ENCODE measurements at regions not wholly inside any gene's neighbourhood (a gene's known extent, or its start where the extent isn't known, plus 50 kb on each side); places are given as distances from the start of the nearest gene placed in this dataset.
A peak's percentile ranks its signal among the peaks of the same experiment; 100 is the strongest.

DNA sequence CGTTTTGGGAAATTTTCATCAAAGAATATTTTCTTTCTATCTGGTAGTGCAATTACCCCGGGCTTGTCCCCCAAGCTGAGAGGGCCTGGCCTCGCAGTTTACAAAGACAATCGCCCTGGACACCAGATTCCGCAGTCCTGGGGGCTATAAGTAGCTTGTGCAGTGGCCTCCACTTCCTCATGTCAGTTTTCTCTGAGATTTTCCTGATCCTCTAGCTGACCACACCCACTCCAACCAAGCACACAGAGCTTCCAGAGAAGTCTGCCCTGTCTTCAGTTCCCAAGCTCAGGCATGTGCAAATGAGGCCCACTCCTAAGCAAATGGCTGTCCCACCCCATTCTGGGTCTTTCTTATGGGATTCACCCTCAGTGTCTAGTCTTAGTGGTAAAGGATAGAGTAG is 245.3 kb downstream of the MAFB start:
- FAIRE-seq: no peak

DNA sequence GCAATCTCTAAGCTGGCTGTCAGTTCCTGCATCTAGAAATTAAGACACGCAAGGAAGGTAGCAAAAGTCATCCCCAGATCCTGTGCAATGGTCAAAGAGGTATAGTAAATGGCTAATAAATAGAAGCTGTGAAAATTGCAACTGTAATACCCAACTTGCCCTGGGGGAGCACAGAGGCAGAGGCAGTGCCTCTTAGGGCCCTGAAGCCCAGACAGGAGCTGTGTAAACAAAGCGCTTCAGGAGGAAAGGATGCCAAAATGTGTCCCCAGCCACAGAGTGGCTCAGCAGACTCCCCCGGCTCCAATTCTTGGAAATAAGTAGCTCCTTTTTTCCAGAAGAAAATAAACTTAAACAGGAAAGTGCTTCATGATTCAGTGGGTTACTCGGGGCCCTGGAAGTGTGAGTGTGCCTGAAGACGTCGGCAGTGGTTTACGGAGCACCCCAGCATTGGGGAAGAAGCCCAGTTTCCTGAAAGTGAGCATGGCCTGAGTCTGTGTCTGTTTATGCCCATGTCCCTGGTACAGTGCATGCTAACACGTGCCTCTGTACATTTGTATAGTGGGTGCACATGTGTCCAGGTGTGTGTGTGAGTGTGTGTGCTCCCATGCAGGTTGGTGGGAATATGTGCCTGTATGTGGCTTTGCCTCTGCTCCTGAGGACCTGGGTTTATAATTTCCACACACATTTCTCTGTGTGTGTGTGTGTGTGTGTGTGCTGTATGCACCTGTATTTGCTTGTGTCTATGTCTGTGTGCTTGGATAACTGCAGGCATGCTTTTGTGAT is 246.7 kb downstream of the MAFB start:
- no peak for FAIRE-seq

DNA sequence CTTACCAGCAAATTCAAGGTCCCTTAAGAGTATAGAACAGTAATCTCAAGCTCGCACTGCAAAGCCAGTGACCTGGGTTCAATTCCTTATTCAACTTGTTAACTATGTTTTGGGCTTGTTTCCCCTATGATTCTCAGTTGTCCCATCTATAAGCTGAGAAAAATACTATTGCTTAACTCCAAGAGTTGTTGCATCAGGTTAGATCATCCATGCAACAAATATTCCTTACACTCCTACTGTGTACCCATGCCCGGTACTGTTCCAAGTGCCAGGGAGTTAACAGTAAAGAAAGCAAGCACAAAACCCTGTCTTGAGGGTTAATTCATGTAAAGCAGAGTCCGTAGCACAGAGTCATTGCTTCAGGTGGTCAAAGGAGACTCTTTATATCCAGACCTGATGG is 247.3 kb downstream of the MAFB start:
- no peak for FAIRE-seq

DNA sequence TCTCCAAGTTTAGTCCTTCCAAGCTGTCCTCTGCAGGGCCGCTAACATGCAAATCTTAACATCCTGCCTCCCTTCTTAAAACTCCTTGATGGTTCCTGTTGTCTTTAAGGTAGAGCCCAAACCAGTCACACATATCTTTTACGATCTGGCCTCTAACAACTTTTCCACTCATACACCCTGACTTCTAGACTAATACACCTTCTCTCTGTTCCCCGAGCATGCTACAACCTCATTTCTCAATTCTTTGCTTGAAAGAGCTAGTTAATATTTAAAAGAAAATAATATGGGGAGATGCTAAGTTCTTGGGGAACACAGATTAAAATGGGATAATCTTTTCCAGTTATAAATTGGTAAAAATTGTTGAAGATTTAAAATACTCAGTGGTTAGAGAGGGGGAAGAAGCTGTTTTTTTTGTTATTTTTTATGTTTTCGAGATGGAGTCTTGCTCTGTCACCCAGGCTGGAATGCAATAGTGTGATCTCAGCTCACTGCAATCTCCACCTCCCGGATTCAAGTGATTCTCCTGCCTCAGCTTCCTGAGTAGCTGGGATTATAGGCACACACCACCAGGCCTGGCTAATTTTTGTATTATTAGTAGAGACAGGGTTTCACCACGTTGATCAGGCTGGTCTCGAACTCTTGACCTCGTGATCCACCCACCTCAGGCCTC is 250.7 kb downstream of the MAFB start:
- FAIRE-seq: no peak

DNA sequence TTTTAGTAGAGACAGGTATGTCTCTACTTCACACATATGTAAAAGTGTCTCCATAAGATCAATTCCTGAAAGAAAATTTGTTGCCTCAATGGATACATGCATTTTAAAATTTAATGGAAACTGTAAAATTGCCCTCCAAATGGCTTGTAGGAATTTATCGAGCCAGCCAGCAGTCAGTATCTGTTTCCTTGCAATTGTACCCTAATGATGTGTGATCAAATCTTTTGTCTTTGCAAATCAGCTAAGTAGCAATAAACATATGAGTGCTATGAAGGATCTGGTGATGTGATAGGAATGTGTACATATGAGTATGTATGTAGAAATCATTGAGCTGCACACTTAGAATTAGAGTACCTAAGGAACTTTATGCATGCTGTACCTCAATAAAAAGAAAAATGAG is 253.0 kb downstream of the MAFB start:
- FAIRE-seq: no peak

DNA sequence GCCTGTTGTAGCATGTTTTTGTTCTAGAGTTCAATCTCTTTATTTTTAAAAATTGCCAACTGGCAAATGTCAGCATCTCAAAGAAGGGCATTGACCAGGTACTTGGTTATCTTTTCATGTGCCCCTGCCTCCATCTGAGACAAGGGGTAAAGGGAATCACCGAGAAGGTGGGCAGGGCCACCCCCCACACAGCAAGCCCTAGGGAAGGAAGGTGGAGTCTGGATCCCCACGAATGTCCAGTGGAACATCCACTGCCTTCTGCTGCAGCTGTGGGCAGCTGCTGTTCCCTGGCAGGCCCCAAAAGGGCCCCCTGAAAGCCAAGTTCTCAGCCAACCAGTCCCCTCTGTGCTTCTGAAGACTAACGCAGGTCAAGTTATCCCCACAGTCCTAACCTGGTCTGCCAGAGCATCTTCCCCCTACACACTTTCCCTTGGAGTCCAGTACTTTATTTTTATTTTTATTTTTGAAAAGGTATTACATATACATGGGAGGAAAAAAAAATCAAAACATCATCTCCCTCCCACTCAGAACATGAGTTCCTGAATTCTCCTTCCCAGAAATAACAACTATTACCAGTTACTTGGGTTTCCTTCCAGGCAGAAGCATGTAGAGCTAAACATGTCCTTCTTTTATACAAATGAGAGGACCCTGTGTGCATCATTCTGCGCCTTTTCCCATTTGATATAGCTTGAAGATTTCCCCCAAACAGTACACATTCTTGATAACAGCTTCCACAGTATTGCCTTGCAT is 253.7 kb downstream of the MAFB start:
- FAIRE-seq: no peak

DNA sequence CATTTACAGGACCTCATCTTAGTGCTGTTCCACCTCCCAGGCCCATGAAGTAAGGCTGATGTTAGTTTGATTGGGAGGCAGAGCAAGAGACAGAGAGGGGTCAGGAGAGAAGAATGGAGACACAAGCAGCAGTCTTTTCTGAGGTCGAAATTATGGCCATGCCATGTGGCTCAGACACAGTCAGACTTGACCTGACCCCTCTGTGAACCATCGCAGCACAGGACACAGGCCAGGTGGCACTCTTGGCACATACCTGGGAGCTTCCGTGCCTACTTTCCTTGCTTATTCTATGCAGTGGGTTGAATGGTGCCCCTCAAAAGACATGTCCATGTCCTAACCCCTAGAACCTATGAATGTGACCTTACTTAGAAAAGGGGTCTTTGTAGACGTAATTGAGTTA is 254.9 kb downstream of the MAFB start:
- FAIRE-seq: no peak

DNA sequence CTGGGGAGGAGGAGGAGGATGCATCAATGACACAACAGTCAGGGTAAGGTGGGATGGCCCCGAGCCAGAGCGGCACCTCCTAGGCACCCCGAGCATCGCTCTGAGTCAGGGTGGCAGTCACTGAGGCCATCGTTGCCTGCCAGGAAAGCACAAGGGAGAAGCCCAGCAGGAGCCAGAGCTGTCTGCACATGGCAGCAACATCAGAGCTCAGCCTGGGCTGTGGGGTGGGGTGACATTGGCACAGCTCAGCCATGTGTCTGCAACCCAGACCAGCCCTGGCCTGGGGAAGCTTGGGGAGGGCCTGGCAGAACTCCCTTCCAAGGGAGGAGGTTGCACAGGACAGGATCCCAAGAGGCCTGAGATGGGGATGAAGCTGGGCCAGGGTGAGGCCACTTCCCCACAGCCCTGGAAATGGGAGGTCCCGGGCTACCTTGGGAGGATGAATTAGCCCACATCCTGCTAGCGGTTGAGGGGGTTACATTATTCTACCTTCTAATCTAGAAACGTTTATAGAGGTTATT is 255.6 kb downstream of the MAFB start:
- no peak for FAIRE-seq

DNA sequence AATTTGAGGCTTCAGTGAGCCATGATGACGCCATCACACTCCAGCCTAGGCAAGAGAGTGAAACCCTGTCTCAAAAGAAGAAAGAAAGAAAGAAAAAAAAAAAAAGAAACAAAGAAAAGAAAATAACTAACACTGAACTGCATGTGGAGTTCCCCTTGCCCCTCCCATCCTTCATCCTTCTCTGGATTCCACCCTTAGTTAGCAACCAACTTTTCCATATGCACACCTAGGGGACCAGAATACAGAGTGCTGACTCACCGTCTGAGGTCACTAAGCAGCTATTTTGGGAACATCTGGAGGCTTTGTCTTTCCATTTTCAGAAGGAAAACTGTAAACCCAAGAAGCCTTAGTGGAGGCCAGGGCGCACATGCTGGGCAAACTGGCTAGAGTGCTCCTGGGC is 257.4 kb downstream of the MAFB start:
- FAIRE-seq: no peak

DNA sequence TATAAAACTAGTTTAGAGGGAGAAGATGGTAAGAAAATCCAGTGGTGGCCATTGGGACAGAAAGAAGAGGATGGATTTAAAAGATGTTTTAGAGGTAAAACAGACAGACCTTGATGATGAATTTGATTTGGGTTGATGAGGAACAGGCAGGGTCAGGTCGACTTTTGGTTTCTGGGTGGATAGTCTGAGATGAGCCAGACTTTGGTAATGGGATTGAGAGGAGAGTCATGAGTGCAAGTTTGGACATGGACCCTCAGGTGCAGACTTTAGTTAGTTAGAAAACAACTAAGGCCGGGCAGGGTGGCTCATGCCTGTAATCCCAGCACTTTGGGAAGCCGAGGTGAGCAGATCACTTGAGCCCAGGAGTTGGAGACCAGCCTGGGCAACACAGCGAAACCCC is 257.9 kb downstream of the MAFB start:
- no peak for FAIRE-seq

DNA sequence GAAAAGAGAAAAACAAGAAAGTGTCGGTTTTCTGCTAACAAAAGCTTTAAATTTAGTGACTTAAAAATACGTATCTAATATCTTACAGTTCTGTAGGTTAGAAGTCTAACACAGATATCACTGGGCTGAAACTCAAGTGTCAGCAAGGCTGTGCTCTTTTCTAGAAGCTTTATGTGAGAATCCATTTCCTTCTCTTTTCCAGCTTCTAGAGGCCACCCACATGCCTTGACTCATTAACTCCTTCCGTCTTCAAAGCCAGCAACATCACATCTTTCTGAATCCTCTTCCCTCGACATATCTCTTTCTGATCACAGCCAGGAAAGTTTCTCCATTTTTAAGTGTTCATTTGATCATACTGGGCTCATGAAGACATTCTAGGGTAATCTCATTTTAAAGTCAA is 262.0 kb downstream of the MAFB start:
- FAIRE-seq: no peak

DNA sequence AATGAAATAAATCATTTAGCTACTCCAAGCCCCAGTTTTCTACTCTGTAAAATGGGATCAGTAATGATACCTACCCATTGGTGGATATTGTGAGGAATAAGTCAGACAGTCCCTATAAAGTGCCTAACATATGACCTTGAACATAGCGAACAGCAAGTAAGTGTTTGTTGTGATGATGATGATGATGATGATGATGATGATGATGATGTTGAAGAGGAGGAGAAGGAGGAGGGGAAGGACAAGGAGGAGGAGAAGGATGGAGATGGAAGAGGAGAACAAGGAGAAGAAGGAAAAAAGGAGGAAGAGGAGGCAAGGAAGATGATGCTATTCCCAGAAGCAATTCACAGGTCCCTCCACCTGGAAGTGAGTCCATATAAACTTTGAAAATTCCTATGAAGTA is 264.3 kb downstream of the MAFB start:
- FAIRE-seq: no peak

DNA sequence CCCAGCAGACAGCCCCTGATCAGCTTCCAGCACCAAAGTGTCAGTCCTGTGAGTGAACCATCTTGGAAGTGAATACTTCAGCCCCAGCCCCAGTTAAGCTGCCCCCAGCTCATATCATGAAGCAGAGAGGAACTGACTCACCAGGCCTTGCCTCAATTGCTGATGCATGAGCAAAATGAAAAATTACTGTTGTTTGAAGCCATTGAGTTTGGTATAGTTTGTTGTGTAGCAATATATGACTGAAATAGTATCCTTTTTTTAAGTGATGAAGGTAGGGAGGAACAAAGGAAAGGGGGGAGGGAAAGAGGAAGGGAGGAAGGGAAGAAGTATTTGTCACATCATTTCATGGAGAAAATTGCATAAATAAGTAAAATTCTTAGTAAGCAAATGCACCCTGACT is 266.4 kb downstream of the MAFB start:
- no peak for FAIRE-seq

DNA sequence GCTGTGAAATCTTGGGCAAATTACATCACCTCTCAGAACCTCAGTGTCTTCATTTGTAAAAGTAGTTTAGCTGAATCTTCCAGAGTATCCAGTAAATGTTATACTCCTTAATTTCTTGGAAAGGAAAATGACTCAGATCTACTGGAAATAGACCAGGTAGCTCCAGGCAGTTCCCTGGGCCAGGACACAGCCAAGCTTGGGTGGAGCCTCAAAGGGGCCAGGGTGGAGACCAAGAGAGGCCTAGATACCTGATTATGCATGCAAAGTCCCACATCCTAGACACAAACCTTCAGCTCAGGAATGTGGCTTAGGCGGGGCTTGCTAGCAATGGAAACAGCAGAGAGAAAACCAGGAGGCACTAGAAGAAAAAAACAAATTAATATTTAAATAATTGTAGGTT is 272.8 kb downstream of the MAFB start:
- no peak for FAIRE-seq

DNA sequence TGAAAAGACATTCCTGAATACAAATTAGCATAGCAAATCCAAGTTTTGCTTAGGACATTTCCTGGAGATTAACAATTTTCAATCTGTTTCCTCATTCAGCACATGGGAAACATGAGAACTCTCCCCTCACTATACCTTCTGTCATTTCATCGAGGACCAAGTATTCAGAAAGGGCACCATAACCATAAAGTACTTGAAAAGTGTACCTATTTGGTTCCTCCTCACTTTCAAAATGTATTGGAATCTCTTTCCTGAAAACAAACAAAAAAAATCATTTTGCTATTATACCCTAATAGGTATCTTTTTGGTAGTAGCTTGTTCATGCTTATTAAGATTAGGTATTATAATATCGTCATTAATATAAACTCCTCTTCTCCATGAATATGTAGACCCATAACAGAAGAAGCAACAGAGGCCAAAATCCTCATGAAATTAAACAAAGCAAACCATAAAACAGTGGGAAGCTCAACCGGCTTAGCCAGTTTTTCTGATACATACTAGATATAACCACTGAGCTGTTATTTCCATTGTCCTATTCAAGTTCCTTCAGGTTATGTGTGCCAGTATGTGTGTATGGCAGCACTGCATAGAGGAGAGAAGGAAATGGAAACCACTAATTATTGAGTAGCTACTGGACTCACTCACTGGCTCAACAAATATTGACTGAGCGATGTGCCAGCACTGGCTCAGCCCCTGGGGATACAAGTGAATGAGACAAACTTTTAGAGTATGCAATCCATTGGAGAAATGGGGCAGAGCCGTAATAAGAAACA is 274.0 kb downstream of the MAFB start:
- FAIRE-seq: peak; percentile 38

DNA sequence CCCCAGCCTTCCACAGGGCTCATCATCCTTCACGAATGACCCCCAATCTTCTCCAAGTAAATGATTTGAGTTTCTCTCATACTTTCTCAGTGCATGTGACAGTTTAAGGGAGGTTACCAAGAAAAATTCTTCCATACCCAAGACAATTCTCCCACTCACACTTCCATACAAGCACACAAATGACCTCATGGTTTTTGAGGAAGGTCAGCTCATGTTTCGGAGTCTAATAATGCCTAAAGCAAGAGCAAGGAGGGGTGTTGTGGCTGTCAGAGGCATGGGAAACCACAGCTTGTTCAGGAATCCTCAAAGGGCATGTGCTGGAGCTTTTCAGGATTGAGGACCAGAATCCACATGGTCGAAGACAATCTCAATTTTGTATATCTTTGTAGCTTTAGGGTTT is 279.0 kb downstream of the MAFB start:
- FAIRE-seq: no peak

DNA sequence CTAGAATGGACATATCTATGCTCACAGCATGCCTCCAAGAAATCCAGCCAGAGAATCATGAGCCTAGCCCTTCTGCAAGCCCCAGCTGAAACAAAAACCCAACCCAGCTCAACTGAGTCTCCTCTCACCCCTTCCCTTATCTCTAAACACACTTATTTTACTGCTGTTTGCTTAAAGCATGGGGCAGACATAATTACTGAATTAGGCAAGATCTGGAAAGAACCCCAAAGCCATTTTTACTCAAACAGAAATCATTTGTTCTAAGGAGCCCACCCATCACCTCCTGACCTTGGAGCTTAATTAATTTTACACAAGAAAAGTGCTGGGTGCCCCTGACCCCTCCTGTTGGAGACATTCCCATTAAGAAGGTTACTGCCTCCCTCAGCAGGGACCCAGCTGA is 291.6 kb downstream of the MAFB start:
- no peak for FAIRE-seq

DNA sequence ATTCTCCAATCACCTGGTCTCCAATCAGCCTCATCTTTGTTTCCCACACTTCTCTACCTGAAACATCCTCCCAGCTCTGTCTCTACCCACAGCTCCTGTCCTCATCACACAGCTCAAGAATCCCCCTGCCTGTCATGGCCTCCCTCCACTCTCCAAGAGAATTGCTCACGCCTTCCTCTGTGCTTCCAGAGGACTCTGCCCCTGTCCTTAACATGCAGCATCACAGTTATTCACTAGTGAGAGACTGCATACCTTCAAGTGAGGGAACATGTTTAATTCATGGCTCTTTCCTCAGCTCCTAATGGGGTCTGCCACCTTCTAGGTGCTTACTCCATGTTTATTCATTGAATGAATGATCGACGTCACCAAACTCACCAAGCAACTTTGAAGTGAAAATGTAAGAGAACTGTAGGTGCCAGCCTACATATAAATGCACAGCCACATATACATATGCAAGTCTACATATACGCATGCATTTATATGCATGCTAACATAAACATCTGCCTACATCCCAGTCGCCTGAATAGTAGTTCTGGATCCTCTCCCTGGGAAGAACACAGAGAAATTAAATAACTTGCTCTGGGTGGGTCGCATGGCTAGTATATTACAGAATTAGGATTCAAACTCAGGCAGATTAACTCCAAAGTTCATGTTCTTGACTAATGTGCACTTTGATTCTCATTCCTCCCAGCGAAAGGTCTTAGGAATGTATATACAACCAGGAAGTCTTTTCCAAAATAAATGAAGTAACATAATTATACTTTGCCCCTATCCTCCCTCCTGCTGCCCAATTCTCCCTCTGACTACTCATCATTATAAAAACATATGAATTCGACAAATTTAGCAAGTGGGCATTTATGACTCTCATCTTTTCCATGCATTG is 295.6 kb downstream of the MAFB start:
- FAIRE-seq: no peak

DNA sequence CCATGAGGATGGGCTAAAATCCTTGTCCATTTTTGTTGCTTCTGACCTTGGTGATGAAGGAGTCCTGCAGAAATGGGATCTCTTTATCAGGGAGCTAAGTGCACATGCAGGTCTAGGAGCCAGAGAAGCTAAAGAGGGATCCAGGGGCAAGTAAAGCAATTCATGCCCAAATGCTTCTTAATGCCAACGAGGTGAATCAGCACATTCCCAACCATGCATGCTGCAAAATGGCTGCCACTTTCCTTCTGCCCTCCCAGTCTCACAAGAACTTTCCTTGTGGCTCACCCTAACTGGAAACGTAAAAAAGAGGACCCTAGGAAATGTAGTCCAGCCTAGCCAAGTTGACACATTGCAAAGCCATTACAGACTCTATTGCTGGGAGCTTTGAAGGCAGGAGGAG is 298.4 kb downstream of the MAFB start:
- no peak for FAIRE-seq

DNA sequence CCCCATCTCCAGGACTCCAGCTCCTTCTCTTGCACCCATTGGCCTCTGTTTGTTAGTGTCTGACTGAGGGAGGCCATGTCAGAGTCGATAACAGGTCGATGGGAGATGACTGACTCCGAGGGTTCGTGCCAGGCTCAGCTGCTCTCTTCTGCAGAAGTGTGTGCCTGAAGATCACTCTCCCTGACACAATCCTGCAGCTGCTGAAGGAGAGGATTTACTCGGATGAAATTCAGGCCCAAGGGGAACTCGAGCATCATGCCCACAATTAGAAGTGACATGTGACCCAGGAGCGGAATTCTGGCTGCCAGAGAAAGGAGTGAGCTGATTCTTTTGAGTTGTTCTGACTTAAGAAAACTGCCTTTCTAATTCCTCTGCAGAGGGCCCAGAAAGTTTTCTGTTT is 318.2 kb downstream of the MAFB start:
- no peak for FAIRE-seq

DNA sequence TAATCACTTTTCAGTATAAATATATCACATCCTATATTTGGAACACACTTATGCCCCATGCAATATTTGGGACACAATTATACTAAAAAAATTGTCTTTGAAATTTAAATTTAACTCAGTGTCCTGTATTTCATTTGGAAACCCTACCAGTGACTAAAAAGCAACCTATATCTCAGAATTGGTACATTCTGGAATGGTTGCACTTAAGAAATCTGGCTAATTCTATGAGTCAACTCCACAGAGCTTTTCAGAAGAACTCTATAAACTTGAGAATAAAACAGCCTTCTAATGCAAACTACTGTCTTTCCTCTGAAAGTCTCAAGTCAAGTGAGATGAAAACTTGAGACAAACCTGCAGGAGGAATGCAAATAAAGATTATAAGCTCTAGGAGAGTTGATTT is 320.2 kb downstream of the MAFB start:
- no peak for FAIRE-seq

DNA sequence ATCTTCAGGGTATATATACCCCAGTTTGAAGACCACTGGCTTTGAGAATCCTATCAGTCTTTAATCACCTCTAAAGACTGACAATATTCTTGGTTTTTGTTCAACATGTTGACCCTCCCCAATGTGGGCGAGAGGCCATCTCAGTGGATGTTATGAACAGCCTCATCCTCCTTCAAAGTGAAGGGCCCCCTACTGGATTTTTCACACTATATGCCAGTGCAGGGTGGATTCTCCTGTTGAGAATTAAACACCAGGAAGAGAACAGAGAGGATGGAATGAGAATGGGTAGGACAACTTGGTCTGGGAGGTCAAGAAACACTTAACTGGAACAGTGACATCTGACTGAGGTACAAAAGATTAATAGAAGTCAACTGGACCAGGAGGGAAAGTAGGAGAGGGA is 327.1 kb downstream of the MAFB start:
- FAIRE-seq: no peak
